ENCODE measurements at regions not wholly inside any gene's neighbourhood (a gene's known extent, or its start where the extent isn't known, plus 50 kb on each side); places are given as distances from the start of the nearest gene placed in this dataset.

DNA sequence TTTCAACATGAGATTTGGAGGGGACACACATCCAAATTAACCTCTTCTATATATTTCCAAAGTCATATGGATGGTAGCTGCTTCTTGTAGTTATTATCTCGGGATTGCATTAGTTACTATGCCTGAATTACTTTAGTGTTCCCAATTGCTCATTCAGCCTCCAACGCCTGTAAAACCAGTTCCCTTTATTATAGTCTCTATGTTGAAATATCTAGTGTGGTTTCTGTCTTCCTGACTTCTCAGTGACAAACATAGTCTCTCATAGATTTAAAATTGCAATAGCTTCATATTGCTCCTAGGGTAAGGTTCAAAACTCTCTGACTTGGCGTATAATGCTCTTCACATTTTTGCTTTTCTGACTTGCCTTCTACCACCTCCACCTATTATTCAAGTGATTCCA, 366.4 kb downstream of the CASP12 start:
- DNase-seq (ENCODE audit: low read depth, low spot score) = no peak
- Histone ChIP-seq H3K4me3 (ENCODE audit: insufficient read length, low read depth) (no peak overlapping the region), H3K27me3 (ENCODE audit: insufficient read depth, insufficient read length) (no peaks in the 10 kb centered on the region), H3K9me3 (ENCODE audit: insufficient read depth, low read length) (no peaks in the 10 kb centered on the region), H3K36me3 (ENCODE audit: insufficient read depth, insufficient read length, low read length) (no peaks in the 10 kb centered on the region), H3K4me1 (ENCODE audit: insufficient read depth, insufficient read length) (no peaks in the 10 kb centered on the region), H3K9ac (ENCODE audit: insufficient read length, low read depth) (no peak overlapping the region)
- TF ChIP-seq SUZ12 (IDR thresholded peaks at IDR 0.05; ENCODE audit: extremely low read depth, insufficient read depth, insufficient read length) (no peak), ZNF274 (IDR thresholded peaks at IDR 0.05; ENCODE audit: low read depth, low read length) (no peak), YY1 (IDR thresholded peaks at IDR 0.05; ENCODE audit: insufficient read depth, insufficient read length) (no peak)

DNA sequence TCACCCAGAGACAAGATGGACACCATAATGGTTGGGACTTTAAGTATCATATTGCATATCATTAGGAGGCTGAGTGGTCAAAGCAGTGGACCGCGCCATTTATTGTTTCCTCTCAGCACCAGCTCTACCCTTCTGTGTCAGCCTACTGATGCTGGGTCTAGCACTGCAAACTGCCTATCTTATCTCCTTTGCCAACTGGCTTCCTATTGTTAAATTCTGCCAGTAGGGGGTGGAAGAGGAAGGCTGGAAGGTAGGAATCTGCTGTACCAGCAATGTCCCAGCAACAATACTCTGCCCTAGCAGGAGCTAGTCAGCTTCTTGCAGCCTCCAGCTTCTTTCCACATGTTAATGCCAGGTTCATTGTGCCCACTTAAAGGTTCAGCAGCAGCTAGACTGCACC, 367.1 kb upstream of the PDGFD start:
- Histone ChIP-seq H3K4me3 (ENCODE audit: insufficient read length, low read depth) (no peak overlapping the region), H3K36me3 (ENCODE audit: insufficient read depth, insufficient read length, low read length) (no peaks in the 10 kb centered on the region), H3K9ac (ENCODE audit: insufficient read length, low read depth) (no peak overlapping the region), H3K27me3 (ENCODE audit: insufficient read depth, insufficient read length) (no peaks in the 10 kb centered on the region), H3K9me3 (ENCODE audit: insufficient read depth, low read length) (no peaks in the 10 kb centered on the region), H3K4me1 (ENCODE audit: insufficient read depth, insufficient read length) (no peaks in the 10 kb centered on the region)
- TF ChIP-seq SUZ12 (IDR thresholded peaks at IDR 0.05; ENCODE audit: extremely low read depth, insufficient read depth, insufficient read length) (no peak), YY1 (IDR thresholded peaks at IDR 0.05; ENCODE audit: insufficient read depth, insufficient read length) (no peak), ZNF274 (IDR thresholded peaks at IDR 0.05; ENCODE audit: low read depth, low read length) (no peak)
- no peak for DNase-seq (ENCODE audit: low read depth, low spot score)

DNA sequence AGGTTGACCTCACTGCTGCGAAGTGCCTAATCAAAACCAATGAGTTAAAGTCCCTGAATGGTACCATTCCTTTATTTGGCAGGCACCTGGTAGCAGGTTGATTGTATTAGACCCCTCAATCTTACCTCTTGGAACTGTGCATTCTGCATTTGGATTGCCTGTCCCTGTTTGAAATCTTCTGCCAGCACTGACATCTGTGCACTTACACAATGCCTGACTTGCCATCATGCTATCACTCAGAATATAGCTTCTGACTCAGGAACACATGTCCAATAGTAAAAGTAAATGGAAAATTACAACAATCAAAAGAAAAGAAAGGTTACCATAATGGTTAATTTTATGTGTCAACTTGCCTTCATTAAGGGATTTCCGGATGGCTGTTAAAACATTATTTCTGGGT, 366.0 kb upstream of the PDGFD start:
- TF ChIP-seq SUZ12 (IDR thresholded peaks at IDR 0.05; ENCODE audit: extremely low read depth, insufficient read depth, insufficient read length) (no peak), ZNF274 (IDR thresholded peaks at IDR 0.05; ENCODE audit: low read depth, low read length) (no peak)
- Histone ChIP-seq H3K4me3 (ENCODE audit: insufficient read length, low read depth) (no peak overlapping the region), H3K9me3 (ENCODE audit: insufficient read depth, low read length) (no peaks in the 10 kb centered on the region), H3K4me1 (ENCODE audit: insufficient read depth, insufficient read length) (no peaks in the 10 kb centered on the region), H3K9ac (ENCODE audit: insufficient read length, low read depth) (no peak overlapping the region), H3K27me3 (ENCODE audit: insufficient read depth, insufficient read length) (no peaks in the 10 kb centered on the region), H3K36me3 (ENCODE audit: insufficient read depth, insufficient read length, low read length) (no peaks in the 10 kb centered on the region)
- DNase-seq (ENCODE audit: low read depth, low spot score) = no peak

DNA sequence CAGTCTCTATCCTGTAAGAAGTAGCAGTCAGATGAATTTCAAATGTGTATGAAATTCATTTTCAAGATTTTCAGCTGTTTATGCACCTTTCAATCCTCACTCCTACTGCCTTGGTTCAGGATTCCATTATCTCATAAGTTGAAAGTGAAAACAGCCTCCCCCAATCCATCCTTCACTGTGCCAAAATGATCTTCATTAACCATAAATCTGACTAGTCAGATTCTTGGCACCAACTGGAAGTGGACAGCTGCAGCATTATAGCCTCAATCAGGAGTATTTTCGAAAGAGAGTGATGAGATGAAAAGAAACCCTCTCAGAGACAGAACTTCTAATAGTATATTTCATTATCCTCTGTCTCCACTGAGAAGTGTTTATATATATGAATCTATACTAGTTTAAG, 365.3 kb upstream of the PDGFD start:
- Histone ChIP-seq H3K4me1 (ENCODE audit: insufficient read depth, insufficient read length) (no peaks in the 10 kb centered on the region), H3K9me3 (ENCODE audit: insufficient read depth, low read length) (no peaks in the 10 kb centered on the region), H3K4me3 (ENCODE audit: insufficient read length, low read depth) (no peak overlapping the region), H3K36me3 (ENCODE audit: insufficient read depth, insufficient read length, low read length) (no peaks in the 10 kb centered on the region), H3K9ac (ENCODE audit: insufficient read length, low read depth) (no peak overlapping the region), H3K27me3 (ENCODE audit: insufficient read depth, insufficient read length) (no peaks in the 10 kb centered on the region)
- TF ChIP-seq SUZ12 (IDR thresholded peaks at IDR 0.05; ENCODE audit: extremely low read depth, insufficient read depth, insufficient read length) (no peak), YY1 (IDR thresholded peaks at IDR 0.05; ENCODE audit: insufficient read depth, insufficient read length) (no peak), ZNF274 (IDR thresholded peaks at IDR 0.05; ENCODE audit: low read depth, low read length) (no peak)
- no peak for DNase-seq (ENCODE audit: low read depth, low spot score)

DNA sequence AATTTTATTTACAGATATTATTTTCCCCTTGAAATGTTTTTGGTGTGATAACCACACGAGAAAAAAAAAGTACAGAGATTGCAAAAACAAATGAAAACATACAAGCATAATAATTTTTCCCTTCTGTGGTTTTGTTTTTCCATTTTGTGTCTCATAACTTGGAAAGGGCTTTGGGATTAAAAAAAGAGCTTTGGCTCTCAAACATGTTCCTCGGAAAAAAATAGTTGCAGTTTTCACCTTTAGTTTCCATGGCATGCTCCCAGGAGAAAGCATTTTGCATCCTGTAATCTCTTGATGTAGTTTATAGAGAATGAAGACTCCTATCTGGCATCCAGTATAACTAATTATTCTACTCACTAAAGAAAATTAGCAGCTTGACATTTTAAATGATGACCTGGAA, 362.1 kb upstream of the PDGFD start:
- H3K9ac ChIP-seq (ENCODE audit: insufficient read length, low read depth) = no peak overlapping the region
- no peak overlapping the region for H3K4me3 ChIP-seq (ENCODE audit: insufficient read length, low read depth)
- H3K4me1 ChIP-seq (ENCODE audit: insufficient read depth, insufficient read length) = no peaks in the 10 kb centered on the region
- no peak for TF ChIP-seq ZNF274 (IDR thresholded peaks at IDR 0.05; ENCODE audit: low read depth, low read length)
- no peak for TF ChIP-seq SUZ12 (IDR thresholded peaks at IDR 0.05; ENCODE audit: extremely low read depth, insufficient read depth, insufficient read length)
- TF ChIP-seq YY1 (IDR thresholded peaks at IDR 0.05; ENCODE audit: insufficient read depth, insufficient read length) = no peak
- no peaks in the 10 kb centered on the region for H3K9me3 ChIP-seq (ENCODE audit: insufficient read depth, low read length)
- H3K27me3 ChIP-seq (ENCODE audit: insufficient read depth, insufficient read length) = no peaks in the 10 kb centered on the region
- no peak for DNase-seq (ENCODE audit: low read depth, low spot score)
- H3K36me3 ChIP-seq (ENCODE audit: insufficient read depth, insufficient read length, low read length) = no peaks in the 10 kb centered on the region

DNA sequence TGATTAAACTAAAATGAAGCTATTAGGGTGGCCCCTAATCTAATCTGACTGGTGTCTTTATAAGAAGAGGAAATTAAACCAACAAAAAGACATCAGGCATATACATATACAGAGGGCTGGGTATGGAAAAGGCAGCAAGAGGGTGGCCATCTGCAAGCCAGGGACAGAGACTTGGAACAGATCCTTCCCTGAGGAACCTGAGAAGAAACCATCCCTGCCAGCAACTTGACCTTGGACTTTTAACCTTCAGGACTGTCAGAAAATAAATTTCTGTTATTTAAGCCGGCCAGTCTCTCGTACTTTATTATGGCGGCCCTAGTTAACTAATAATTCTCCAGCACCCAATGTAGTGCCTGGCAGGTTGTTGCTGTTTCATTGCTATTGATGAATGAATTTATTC, 361.5 kb upstream of the PDGFD start:
- no peak for TF ChIP-seq ZNF274 (IDR thresholded peaks at IDR 0.05; ENCODE audit: low read depth, low read length)
- no peak for TF ChIP-seq SUZ12 (IDR thresholded peaks at IDR 0.05; ENCODE audit: extremely low read depth, insufficient read depth, insufficient read length)
- TF ChIP-seq YY1 (IDR thresholded peaks at IDR 0.05; ENCODE audit: insufficient read depth, insufficient read length) = no peak
- no peaks in the 10 kb centered on the region for H3K36me3 ChIP-seq (ENCODE audit: insufficient read depth, insufficient read length, low read length)
- no peaks in the 10 kb centered on the region for H3K27me3 ChIP-seq (ENCODE audit: insufficient read depth, insufficient read length)

DNA sequence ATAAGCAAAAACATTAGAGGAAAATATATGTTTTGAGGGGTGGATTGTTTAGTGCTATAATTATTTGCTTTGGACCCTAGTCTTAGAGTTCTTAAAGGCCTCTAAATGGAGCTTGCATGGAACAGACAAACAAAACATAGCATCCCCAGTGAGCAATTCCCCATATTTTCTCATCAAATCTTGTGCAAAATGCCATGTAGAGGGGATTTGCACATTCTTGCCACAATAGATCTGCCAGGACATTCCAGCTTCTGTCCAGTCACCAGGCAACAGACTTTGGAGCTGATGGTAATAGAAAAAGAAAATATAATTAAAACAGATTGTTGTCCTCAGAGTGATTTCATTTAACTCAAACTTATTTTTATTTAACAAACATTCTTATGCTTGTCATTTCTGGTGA, 360.3 kb upstream of the PDGFD start:
- Histone ChIP-seq H3K4me3 (ENCODE audit: insufficient read length, low read depth) (no peak overlapping the region), H3K9me3 (ENCODE audit: insufficient read depth, low read length) (no peaks in the 10 kb centered on the region), H3K27me3 (ENCODE audit: insufficient read depth, insufficient read length) (no peaks in the 10 kb centered on the region), H3K9ac (ENCODE audit: insufficient read length, low read depth) (no peak overlapping the region), H3K4me1 (ENCODE audit: insufficient read depth, insufficient read length) (no peaks in the 10 kb centered on the region), H3K36me3 (ENCODE audit: insufficient read depth, insufficient read length, low read length) (no peaks in the 10 kb centered on the region)
- TF ChIP-seq SUZ12 (IDR thresholded peaks at IDR 0.05; ENCODE audit: extremely low read depth, insufficient read depth, insufficient read length) = no peak
- no peak for TF ChIP-seq ZNF274 (IDR thresholded peaks at IDR 0.05; ENCODE audit: low read depth, low read length)
- TF ChIP-seq YY1 (IDR thresholded peaks at IDR 0.05; ENCODE audit: insufficient read depth, insufficient read length) = no peak
- no peak for DNase-seq (ENCODE audit: low read depth, low spot score)

More for the DNA sequence above, 361.5 kb upstream of the PDGFD start:
- no peaks in the 10 kb centered on the region for H3K9me3 ChIP-seq (ENCODE audit: insufficient read depth, low read length)
- H3K9ac ChIP-seq (ENCODE audit: insufficient read length, low read depth) = no peak overlapping the region
- no peak for DNase-seq (ENCODE audit: low read depth, low spot score)
- no peaks in the 10 kb centered on the region for H3K4me1 ChIP-seq (ENCODE audit: insufficient read depth, insufficient read length)
- no peak overlapping the region for H3K4me3 ChIP-seq (ENCODE audit: insufficient read length, low read depth)

DNA sequence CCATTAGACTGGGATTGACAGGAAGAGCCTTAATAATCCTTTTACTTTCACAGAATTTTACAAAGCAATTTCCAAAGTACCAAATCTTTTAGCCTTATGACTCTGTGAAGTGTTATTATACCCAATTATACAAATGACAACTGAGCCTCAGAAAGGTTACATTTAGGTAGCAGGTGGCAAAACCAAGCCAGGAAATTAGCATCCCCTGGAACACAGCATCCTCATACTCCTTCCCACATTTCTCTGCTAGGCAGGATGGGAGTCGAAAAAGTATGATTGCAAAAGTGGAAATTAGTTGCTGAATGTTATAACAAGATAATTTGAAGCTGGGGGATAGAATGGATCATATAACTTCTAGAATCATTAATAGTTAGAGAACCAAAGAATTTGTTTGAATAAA, 359.7 kb upstream of the PDGFD start:
- DNase-seq (ENCODE audit: low read depth, low spot score) = no peak
- TF ChIP-seq ZNF274 (IDR thresholded peaks at IDR 0.05; ENCODE audit: low read depth, low read length) = no peak
- no peak for TF ChIP-seq YY1 (IDR thresholded peaks at IDR 0.05; ENCODE audit: insufficient read depth, insufficient read length)
- Histone ChIP-seq H3K4me1 (ENCODE audit: insufficient read depth, insufficient read length) (no peaks in the 10 kb centered on the region), H3K27me3 (ENCODE audit: insufficient read depth, insufficient read length) (no peaks in the 10 kb centered on the region), H3K9me3 (ENCODE audit: insufficient read depth, low read length) (no peaks in the 10 kb centered on the region), H3K4me3 (ENCODE audit: insufficient read length, low read depth) (no peak overlapping the region), H3K36me3 (ENCODE audit: insufficient read depth, insufficient read length, low read length) (no peaks in the 10 kb centered on the region), H3K9ac (ENCODE audit: insufficient read length, low read depth) (no peak overlapping the region)
